Hepatocyte (in vitro differentiated cells): ENCODE measurements at regions not wholly inside any gene's neighbourhood (a gene's known extent, or its start where the extent isn't known, plus 50 kb on each side); places are given as distances from the start of the nearest gene placed in this dataset.

Experiments
- DNase-seq: peaks from one replicate; pipeline ENCODE4 v3.0.0-alpha.2; 2016; ENCODE audit warnings: low spot score
- H2AFZ ChIP-seq: fragments of 200-600 bp; sonication (generic); 2 replicates; pipeline ENCODE4 v1.6.0; 2016; ENCODE audit warnings: antibody characterized with exemption, mild to moderate bottlenecking
- H3K27ac ChIP-seq: fragments of 200-600 bp; sonication (generic); 2 replicates; pipeline ENCODE4 v1.5.1; 2016; ENCODE audit warnings: mild to moderate bottlenecking
- H3K27me3 ChIP-seq: fragments of 200-600 bp; sonication (generic); 2 replicates; pipeline ENCODE4 v1.6.1; 2016
- H3K36me3 ChIP-seq: fragments of 200-600 bp; sonication (generic); replicated peaks from 2 replicates; pipeline ENCODE4 v1.5.1; 2016; ENCODE audit warnings: low read depth; ENCODE audit not compliant: insufficient read depth
- H3K4me1 ChIP-seq: fragments of 200-600 bp; sonication (generic); 2 replicates; pipeline ENCODE4 v1.5.1; 2016; ENCODE audit warnings: mild to moderate bottlenecking, moderate library complexity; ENCODE audit not compliant: insufficient read depth
- H3K4me2 ChIP-seq: fragments of 200-600 bp; sonication (generic); 2 replicates; pipeline ENCODE4 v1.6.0; 2016
- H3K4me3 ChIP-seq: fragments of 200-600 bp; sonication (generic); 2 replicates; pipeline ENCODE4 v1.5.1; 2016; ENCODE audit warnings: mild to moderate bottlenecking
- H3K79me2 ChIP-seq: fragments of 200-600 bp; sonication (generic); 2 replicates; pipeline ENCODE4 v1.6.0; 2017; ENCODE audit warnings: mild to moderate bottlenecking
- H3K9me2 ChIP-seq: fragments of 200-600 bp; sonication (generic); replicated peaks from 2 replicates; pipeline ENCODE4 v1.6.0; 2017; ENCODE audit warnings: mild to moderate bottlenecking; ENCODE audit not compliant: insufficient read depth
- H3K9me3 ChIP-seq: fragments of 200-600 bp; sonication (generic); 2 replicates; pipeline ENCODE4 v1.5.1; 2016; ENCODE audit warnings: low read depth, mild to moderate bottlenecking
- H4K20me1 ChIP-seq: fragments of 200-600 bp; sonication (generic); 2 replicates; pipeline ENCODE4 v1.6.0; 2016; ENCODE audit warnings: mild to moderate bottlenecking; ENCODE audit not compliant: insufficient read depth, poor library complexity, severe bottlenecking
- CTCF ChIP-seq: fragments of 200-600 bp; sonication (generic); IDR thresholded peaks from 2 replicates; pipeline ENCODE4 v1.5.1; 2016; ENCODE audit warnings: antibody characterized with exemption, mild to moderate bottlenecking; ENCODE audit not compliant: poor library complexity
- EZH2 ChIP-seq: fragments of 200-600 bp; sonication (generic); IDR thresholded peaks from 2 replicates; pipeline ENCODE4 v1.6.1; 2016; ENCODE audit warnings: antibody characterized with exemption, mild to moderate bottlenecking, borderline replicate concordance
- EZH2phosphoT487 ChIP-seq: fragments of 200-600 bp; sonication (generic); IDR thresholded peaks from one replicate; pipeline ENCODE4 v1.6.1; 2018; ENCODE audit warnings: antibody characterized with exemption, mild to moderate bottlenecking, low read depth, moderate library complexity; ENCODE audit not compliant: unreplicated experiment, severe bottlenecking
- WGBS: methylation state at CpG from one replicate; pipeline ENCODE4 v1.1.6; 2016; ENCODE audit warnings: low lambda C conversion rate; ENCODE audit errors: missing lambda C conversion rate; 5-methylcytosine and 5-hydroxymethylcytosine counted together

- Histone ChIP-seq H4K20me1 (no peaks in the 10 kb centered on the region), H3K36me3 (no peaks in the 10 kb centered on the region), H3K4me3 (no peak overlapping the region), H3K27ac (no peak overlapping the region), H3K9me3 (no peaks in the 10 kb centered on the region), H3K27me3 (no peaks in the 10 kb centered on the region), H3K4me1 (no peaks in the 10 kb centered on the region), H3K4me2 (no peak overlapping the region), H3K79me2 (no peaks in the 10 kb centered on the region), H2AFZ (no peak overlapping the region), H3K9me2 (no peaks in the 10 kb centered on the region)
- TF ChIP-seq EZH2 (no peak), CTCF (no peak), EZH2phosphoT487 (no peak)
- 80% methylated on average over 1 of the region's 1 CpG for WGBS
- DNase-seq, result no peak
Measured at GRCh38 chr6:147640606-147641005, 132.1 kb downstream of the SAMD5 start.

- H3K9me2 ChIP-seq, result no peaks in the 10 kb centered on the region
- no peaks in the 10 kb centered on the region for H3K27me3 ChIP-seq
- no peaks in the 10 kb centered on the region for H3K4me1 ChIP-seq
- no peak overlapping the region for H3K4me2 ChIP-seq
- no peak for DNase-seq
- no peak overlapping the region for H2AFZ ChIP-seq
- H3K79me2 ChIP-seq, result no peaks in the 10 kb centered on the region
- no peak overlapping the region for H3K27ac ChIP-seq
- no peaks in the 10 kb centered on the region for H3K9me3 ChIP-seq
- TF ChIP-seq EZH2phosphoT487, result no peak
- no peak for TF ChIP-seq EZH2
- TF ChIP-seq CTCF, result no peak
- WGBS, result 66% methylated on average over 3 of the region's 3 CpGs
- H3K36me3 ChIP-seq, result no peaks in the 10 kb centered on the region
- no peak overlapping the region for H3K4me3 ChIP-seq
- H4K20me1 ChIP-seq, result no peaks in the 10 kb centered on the region
Measured at GRCh38 chr6:147641511-147641910, 133.0 kb downstream of the SAMD5 start.

- Histone ChIP-seq H3K27me3 (no peaks in the 10 kb centered on the region), H3K4me2 (no peak overlapping the region), H2AFZ (no peak overlapping the region), H3K4me1 (no peaks in the 10 kb centered on the region), H3K36me3 (no peaks in the 10 kb centered on the region), H4K20me1 (no peaks in the 10 kb centered on the region), H3K27ac (peak overlapping the region; percentile 38), H3K9me2 (no peaks in the 10 kb centered on the region), H3K79me2 (no peaks in the 10 kb centered on the region), H3K9me3 (no peaks in the 10 kb centered on the region), H3K4me3 (no peak overlapping the region)
- DNase-seq, result peak; percentile 38
- WGBS, result 41% methylated on average over 3 of the region's 3 CpGs
- TF ChIP-seq CTCF, result no peak
- no peak for TF ChIP-seq EZH2phosphoT487
- TF ChIP-seq EZH2, result no peak
Measured at GRCh38 chr6:147642458-147642857, 134.0 kb downstream of the SAMD5 start.
